A549 (cell line): ENCODE measurements at regions not wholly inside any gene's neighbourhood (a gene's known extent, or its start where the extent isn't known, plus 50 kb on each side); places are given as distances from the start of the nearest gene placed in this dataset.
"Not testable (repeated sequence)": the region's sequence is repeated elsewhere in the genome, so short reads cannot be mapped to it uniquely, and the experiment has no call there.

Source experiments
- ATAC-seq, 2 experiments: fragments of 200-7000 bp in 1 of 2; fragments of >200 bp in 1 of 2; cut with Nextera tagmentation in 1 of 2; cut with Tn5 transposase in 1 of 2; 3 replicates each; pipeline versions ENCODE4 v1.8.0 to v1.9.1; 2018 to 2020; ENCODE audit warnings: mild to moderate bottlenecking in 1 of 2, moderate library complexity in 1 of 2
- CTCF ChIA-PET: fragments of 300-600 bp; sonication (Branson Sonifier 250); formaldehyde crosslinking; extraction: SDS; loops from one replicate; lab custom pipeline; 2021; ENCODE audit warnings: antibody characterized with exemption, inconsistent platforms; lab: Yijun Ruan, JAX
- POLR2A ChIA-PET: fragments of 350-600 bp; formaldehyde crosslinking; extraction: SDS; loops from one replicate; lab custom pipeline; 2021; ENCODE audit warnings: antibody characterized with exemption, inconsistent platforms; lab: Yijun Ruan, JAX
- DNase-seq, 2 experiments: peaks; one replicate each; pipeline versions ENCODE4 v3.0.0 to v3.0.0-alpha.2; 2011 to 2016; ENCODE audit warnings: low read depth in 1 of 2, low spot score in 1 of 2
- FAIRE-seq: peaks from 2 replicates; lab custom pipeline; 2011; peaks lifted over from hg19 to GRCh38; lab: Jason Lieb, UNC
- H3K27ac ChIP-seq, 2 experiments: fragments of >200 bp; sonication (Bioruptor Twin); formaldehyde crosslinking; 3 replicates each; pipeline ENCODE4 v1.5.1; 2016 to 2017
- H3K4me1 ChIP-seq: fragments of >200 bp; sonication (Bioruptor Twin); formaldehyde crosslinking; 3 replicates; pipeline ENCODE4 v1.6.1; 2016
- H3K4me2 ChIP-seq: fragments of >200 bp; sonication (Bioruptor Twin); formaldehyde crosslinking; 3 replicates; pipeline ENCODE4 v1.6.1; 2016
- H3K4me3 ChIP-seq: fragments of >200 bp; sonication (Bioruptor Twin); formaldehyde crosslinking; 3 replicates; pipeline ENCODE4 v1.5.1; 2016
- H3K9me3 ChIP-seq: fragments of >200 bp; sonication (Bioruptor Twin); formaldehyde crosslinking; 3 replicates; pipeline ENCODE4 v1.6.1; 2016
- CEBPB ChIP-seq, 2 experiments: fragments of >200 bp in 1 of 2; sonication (Bioruptor Twin) in 1 of 2; formaldehyde crosslinking in 1 of 2; IDR thresholded peaks; 2 replicates each; pipeline ENCODE4 v1.6.1; 2012 to 2016
- CHD2 ChIP-seq: fragments of 150-350 bp; IDR thresholded peaks from 2 replicates; pipeline ENCODE4 v1.6.1; 2014; ENCODE audit warnings: low read length; ENCODE audit not compliant: partially characterized antibody
- GATA3 ChIP-seq: IDR thresholded peaks from 2 replicates; pipeline ENCODE4 v1.6.1; 2012; ENCODE audit warnings: borderline replicate concordance
- HES2 ChIP-seq: fragments of >200 bp; sonication (Bioruptor Twin); formaldehyde crosslinking; IDR thresholded peaks from 2 replicates; pipeline ENCODE4 v1.6.1; 2016
- JUN ChIP-seq, 2 experiments: fragments of >200 bp; sonication (Bioruptor Twin); formaldehyde crosslinking; IDR thresholded peaks; 2 replicates in 1 of 2; 3 replicates in 1 of 2; pipeline ENCODE4 v1.6.1; 2016 to 2017
- MAFK ChIP-seq: fragments of 450-650 bp; IDR thresholded peaks from 2 replicates; pipeline ENCODE4 v1.6.1; 2014; ENCODE audit not compliant: partially characterized antibody
- MAZ ChIP-seq: fragments of 150-350 bp; IDR thresholded peaks from 2 replicates; pipeline ENCODE4 v1.6.1; 2014; ENCODE audit warnings: antibody characterized with exemption, low read depth, low read length, borderline replicate concordance
- NPAS2 ChIP-seq: fragments of 250-450 bp; sonication (Bioruptor Pico); IDR thresholded peaks from 2 replicates; pipeline ENCODE4 v1.8.0; 2022; ENCODE audit warnings: mild to moderate bottlenecking, moderate library complexity, borderline replicate concordance
- POLR2A ChIP-seq: IDR thresholded peaks from 2 replicates; pipeline ENCODE4 v1.6.1; 2012; ENCODE audit warnings: mild to moderate bottlenecking, low read length
- RARB ChIP-seq: fragments of 250-450 bp; sonication (Bioruptor Pico); IDR thresholded peaks from 2 replicates; pipeline ENCODE4 v1.8.0; 2021; ENCODE audit warnings: mild to moderate bottlenecking, moderate library complexity
- REST ChIP-seq: fragments of 200-600 bp; sonication (generic); IDR thresholded peaks from 2 replicates; pipeline ENCODE4 v1.6.1; 2016; ENCODE audit warnings: antibody characterized with exemption, mild to moderate bottlenecking, moderate library complexity
- RNF2 ChIP-seq: fragments of 200-600 bp; sonication (generic); IDR thresholded peaks from 2 replicates; pipeline ENCODE4 v1.6.1; 2016; ENCODE audit warnings: low read depth, mild to moderate bottlenecking, antibody characterized with exemption, moderate library complexity, borderline replicate concordance
- SMC3 ChIP-seq: fragments of >200 bp; sonication (Bioruptor Twin); formaldehyde crosslinking; IDR thresholded peaks from 3 replicates; pipeline ENCODE4 v1.6.1; 2018; ENCODE audit warnings: inconsistent platforms
- SREBF2 ChIP-seq: fragments of 450-650 bp; IDR thresholded peaks from 2 replicates; pipeline ENCODE4 v1.6.1; 2014; ENCODE audit warnings: mild to moderate bottlenecking, moderate library complexity
- TFCP2L1 ChIP-seq: fragments of 250-450 bp; sonication (Bioruptor Pico); IDR thresholded peaks from 2 replicates; pipeline ENCODE4 v1.5.0; 2021; ENCODE audit warnings: mild to moderate bottlenecking
- TP53 ChIP-seq: fragments of 250-450 bp; sonication (Bioruptor Pico); IDR thresholded peaks from 2 replicates; pipeline ENCODE4 v1.5.0; 2021; ENCODE audit warnings: mild to moderate bottlenecking, moderate library complexity
- USF2 ChIP-seq: fragments of 450-650 bp; IDR thresholded peaks from 2 replicates; pipeline ENCODE4 v1.6.1; 2014; ENCODE audit warnings: antibody characterized with exemption
- WGBS: methylation state at CpG from one replicate; pipeline ENCODE4 v1.1.6; 2017; ENCODE audit errors: missing lambda C conversion rate; 5-methylcytosine and 5-hydroxymethylcytosine counted together
- TF ChIP-seq, protein P1 (sequence below): fragments of >200 bp; sonication (Bioruptor Twin); formaldehyde crosslinking; IDR thresholded peaks from 3 replicates; pipeline ENCODE4 v1.5.1; 2016

DNA sequence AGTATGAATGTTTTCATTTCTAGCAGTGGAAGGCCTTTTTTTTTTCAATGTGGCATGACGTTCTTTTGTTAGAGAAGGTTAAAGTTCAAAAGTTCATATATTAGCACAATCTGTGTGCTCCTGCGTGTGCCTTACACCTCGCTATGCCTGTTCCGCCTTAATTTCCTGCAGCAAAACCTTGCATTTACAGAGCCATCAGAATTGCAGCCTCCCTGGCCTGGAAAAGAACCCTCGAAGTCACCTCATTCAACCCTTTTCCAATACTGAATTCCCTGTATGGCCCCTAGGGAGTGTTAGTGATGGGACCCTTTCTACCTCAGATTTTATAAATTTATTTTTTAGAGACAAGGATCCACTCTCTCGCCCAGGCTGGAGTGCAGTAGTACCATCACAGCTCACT is 103.5 kb upstream of the ZNF438 start:
- POLR2A ChIA-PET: no interaction called here
- no peak for FAIRE-seq
- no peak overlapping the region for H3K4me3 ChIP-seq

GRCh38 chr10:31135791-31136190 is 104.1 kb upstream of the ZNF438 start:
- H3K4me3 ChIP-seq, H3K4me2 ChIP-seq, DNase-seq, FAIRE-seq, H3K9me3 ChIP-seq, H3K27ac ChIP-seq, POLR2A ChIA-PET, ATAC-seq, CTCF ChIA-PET, H3K4me1 ChIP-seq: not testable (repeated sequence)
- 84% methylated on average over 8 of the region's 8 CpGs for WGBS

More for the DNA sequence above, 103.5 kb upstream of the ZNF438 start:
- Histone ChIP-seq H3K4me2 (no peak overlapping the region), H3K9me3 (no peaks in the 10 kb centered on the region), H3K27ac (no peak overlapping the region), H3K4me1 (0 out of 3 replicates have a peak, but pooled peaks cover 3% of the 10 kb centered on the region)
- DNase-seq (no peak), ATAC-seq (no peak)
- CTCF ChIA-PET: no interaction called here
- WGBS: 89% methylated on average over 6 of the region's 6 CpGs
- TF ChIP-seq SMC3: no peak

DNA sequence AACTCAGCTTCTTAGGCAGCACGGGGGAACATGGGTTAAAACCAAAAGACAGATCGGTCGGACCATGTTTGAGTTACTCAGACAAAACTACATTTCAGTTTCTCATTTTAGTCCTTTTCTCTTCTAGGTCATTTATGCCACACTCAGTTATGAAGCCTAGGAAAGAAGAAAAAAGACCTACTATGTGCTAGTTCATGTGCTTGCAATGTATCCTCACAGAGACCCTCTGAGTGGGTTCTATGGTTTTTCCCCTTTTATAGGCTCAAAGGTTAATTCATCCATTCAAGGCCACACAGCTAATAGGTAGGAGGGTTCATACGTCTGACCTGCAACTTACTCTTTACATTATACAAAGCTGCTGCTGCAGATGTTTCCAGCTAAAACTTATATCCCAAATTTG is 104.7 kb upstream of the ZNF438 start:
- TF ChIP-seq CHD2 (no peak), MAFK (no peak), TFCP2L1 (CRISPR knock-in tag) (no peak), RNF2 (no peak), TP53 (CRISPR knock-in tag) (no peak), REST (no peak), SREBF2 (no peak), GATA3 (no peak), CEBPB (IDR thresholded peaks at IDR 0.05) (no peak), MAZ (no peak), HES2 (no peak), NPAS2 (CRISPR knock-in tag) (no peak), RARB (CRISPR knock-in tag) (no peak), USF2 (no peak), JUN (IDR thresholded peaks at IDR 0.05) (no peak), POLR2A (no peak)
- TF ChIP-seq, protein P1, sequence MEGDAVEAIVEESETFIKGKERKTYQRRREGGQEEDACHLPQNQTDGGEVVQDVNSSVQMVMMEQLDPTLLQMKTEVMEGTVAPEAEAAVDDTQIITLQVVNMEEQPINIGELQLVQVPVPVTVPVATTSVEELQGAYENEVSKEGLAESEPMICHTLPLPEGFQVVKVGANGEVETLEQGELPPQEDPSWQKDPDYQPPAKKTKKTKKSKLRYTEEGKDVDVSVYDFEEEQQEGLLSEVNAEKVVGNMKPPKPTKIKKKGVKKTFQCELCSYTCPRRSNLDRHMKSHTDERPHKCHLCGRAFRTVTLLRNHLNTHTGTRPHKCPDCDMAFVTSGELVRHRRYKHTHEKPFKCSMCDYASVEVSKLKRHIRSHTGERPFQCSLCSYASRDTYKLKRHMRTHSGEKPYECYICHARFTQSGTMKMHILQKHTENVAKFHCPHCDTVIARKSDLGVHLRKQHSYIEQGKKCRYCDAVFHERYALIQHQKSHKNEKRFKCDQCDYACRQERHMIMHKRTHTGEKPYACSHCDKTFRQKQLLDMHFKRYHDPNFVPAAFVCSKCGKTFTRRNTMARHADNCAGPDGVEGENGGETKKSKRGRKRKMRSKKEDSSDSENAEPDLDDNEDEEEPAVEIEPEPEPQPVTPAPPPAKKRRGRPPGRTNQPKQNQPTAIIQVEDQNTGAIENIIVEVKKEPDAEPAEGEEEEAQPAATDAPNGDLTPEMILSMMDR: no peak
- Histone ChIP-seq H3K27ac (no peak overlapping the region), H3K9me3 (no peaks in the 10 kb centered on the region), H3K4me3 (no peak overlapping the region), H3K4me2 (no peak overlapping the region), H3K4me1 (0 out of 3 replicates have a peak, but pooled peaks cover 3% of the 10 kb centered on the region)
- ChIA-PET POLR2A (no interaction called here), CTCF (no interaction called here)
- ATAC-seq (no peak), DNase-seq (no peak), FAIRE-seq (no peak)
- 91% methylated on average over 4 of the region's 4 CpGs for WGBS
